CD4-positive, alpha-beta T cell treated with Interleukin-4 for 4 hours (primary cell): ENCODE measurements at regions not wholly inside any gene's neighbourhood (a gene's known extent, or its start where the extent isn't known, plus 50 kb on each side); places are given as distances from the start of the nearest gene placed in this dataset.

Source experiments
- DNase-seq: peaks from one replicate; pipeline ENCODE4 v3.0.0-alpha.2; 2020

DNA sequence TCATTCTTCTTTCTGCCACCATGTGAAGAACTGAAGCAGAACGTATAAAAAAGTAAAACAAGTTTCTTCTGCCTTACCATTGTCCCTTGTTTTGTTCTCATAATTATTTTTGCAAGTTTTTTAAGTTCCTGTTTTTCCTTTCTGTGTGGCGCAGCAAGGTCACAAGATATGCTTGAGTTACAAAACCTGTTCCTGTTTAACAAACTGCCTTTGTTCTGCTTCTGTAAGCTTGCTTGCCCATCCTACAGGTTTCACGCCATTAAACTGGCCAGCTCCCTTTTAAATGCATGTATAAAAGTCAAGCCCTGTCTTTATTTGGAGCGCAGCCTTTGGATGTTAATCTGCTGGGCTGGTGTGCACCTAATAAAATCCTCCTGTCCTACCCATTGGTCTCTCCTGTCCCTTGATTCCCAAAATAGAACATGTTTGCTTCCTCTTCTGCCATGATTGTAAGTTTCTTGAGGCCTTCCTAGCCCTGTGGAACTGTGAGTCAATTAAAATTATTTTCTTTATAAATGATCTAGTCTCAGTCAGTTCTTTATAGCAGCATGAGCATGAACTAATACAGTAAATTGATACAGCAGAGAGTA, 1115.4 kb downstream of the SLITRK1 start:
- DNase-seq, result no peak

DNA sequence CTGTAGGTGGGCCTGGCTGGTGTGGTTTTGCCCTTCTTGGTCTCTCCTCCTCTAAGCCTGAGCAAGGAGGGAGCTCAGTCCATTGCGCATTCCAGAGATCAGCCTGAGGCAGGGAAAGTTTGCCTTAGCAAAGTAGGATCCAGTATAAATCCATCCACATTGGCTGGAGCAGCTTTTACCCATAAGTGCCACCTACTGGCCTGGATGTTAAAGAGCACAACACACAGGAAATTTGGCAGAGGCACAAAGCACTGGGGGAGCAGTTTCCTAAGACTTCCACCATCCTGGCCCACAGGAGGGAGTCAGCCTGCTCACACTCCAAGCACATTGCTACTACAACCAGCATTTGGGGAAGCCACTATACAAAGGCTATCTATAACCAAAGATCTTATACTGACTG, 1124.2 kb downstream of the SLITRK1 start:
- DNase-seq, result no peak

DNA sequence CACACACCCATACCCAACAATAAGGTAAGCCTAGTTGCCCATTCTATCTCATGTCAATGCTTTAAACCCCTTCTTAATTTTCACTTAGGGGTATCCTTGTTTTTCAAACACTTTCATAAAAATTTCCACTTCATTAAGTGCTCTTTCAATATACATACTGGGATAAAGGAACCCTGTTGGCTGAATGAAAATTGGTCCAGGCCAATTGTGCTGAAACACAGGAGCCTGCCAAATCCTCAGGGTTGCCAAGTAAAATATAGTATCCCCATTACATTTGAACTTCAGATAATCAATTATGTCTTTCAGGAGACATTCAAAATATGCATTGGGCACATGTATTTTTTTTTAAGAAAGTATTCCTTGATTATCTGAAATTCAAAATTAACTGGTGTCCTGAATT, 1131.1 kb downstream of the SLITRK1 start:
- DNase-seq, result no peak

DNA sequence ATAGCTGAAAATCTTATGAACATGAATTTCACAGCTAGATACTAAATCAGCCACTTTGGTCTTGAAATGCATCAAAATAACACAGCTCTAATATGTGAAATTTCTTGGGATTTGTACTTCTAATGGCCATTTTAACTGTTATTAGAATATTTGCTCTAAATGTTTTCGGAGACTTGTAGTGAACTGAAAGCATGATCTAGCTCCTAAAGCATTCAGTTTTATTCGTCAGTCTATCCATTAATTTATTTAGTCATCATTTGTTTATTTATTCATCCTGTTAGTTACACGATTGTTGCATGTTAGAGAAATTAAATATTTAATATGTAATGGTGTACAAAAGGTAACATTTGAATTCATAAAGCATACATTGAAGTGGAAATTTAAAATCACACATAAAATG, 1132.7 kb downstream of the SLITRK1 start:
- DNase-seq, result no peak

DNA sequence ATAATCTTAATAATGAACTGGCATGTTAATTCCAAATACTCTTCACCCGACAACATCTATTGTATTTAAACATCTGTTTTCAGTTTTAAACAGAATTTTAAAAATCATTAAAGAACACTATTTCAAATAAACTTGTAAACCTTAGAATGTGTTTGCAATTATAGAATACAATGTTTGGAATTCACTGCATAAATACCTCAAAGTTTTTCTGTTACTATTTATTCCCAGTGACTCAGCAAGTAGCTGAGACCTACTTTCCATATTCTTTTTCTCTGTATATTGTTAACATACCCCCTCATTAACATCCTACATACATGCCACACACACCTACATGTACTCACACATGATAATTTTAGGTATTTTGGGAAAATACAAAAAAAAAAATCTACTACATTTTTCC, 1134.3 kb downstream of the SLITRK1 start:
- DNase-seq, result no peak

DNA sequence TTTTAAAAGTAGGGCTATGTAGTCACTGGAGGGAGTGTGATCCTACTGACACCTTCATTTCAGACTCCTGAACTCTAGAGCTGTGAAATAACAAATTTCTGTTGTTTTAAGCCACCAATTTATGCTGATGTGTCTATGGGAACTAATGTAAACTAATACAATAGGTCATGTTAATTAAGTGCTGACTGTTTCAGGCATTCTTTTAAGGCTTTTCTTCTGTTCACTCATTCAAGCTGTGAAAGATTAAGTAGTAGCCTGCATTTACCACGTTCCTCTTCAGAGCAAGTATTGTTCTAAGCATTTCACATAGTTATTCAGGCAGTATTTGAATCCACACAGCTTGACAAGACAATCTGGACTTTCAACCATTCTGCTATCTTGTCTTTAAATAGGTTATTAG, 1135.0 kb downstream of the SLITRK1 start:
- DNase-seq, result no peak

DNA sequence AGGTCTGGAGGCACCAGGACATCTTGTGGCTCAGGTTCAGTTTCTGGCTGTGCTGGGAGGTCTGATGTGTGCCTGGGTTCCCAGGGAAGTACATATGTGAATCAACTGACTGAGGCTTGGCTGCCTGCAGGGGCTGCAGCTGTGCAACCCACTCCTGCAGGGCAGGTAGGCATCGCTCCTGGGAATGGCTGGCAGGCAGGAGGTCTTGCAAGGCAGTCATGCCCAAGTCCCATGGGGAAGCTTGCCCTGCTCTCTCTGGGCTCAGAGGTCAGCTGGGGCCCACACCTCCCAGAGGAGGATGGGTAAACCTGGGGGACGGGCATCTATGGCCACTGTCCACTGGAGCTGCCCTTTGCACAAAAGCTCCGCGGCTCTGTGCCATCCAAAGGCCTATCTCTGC, 1141.8 kb downstream of the SLITRK1 start:
- DNase-seq, result no peak

DNA sequence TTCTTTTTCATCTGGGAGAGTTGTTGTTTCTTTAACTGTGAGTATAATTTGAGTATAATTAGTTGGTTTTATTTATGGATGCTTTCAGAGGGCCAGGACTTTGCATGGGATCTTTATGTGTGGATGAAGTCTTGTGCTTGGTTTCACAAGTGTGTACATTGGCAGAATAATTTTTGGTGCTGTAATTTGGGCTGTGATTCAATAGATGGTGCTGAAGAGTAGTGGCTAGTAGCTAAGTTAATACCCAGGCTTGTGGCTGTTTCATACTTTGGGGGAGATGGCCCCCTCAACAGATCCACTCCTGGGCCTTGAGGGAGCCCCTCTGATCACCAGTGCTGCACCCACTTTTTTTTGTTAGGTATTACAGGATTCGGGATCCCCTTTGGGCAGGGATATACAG, 1142.4 kb downstream of the SLITRK1 start:
- no peak for DNase-seq

DNA sequence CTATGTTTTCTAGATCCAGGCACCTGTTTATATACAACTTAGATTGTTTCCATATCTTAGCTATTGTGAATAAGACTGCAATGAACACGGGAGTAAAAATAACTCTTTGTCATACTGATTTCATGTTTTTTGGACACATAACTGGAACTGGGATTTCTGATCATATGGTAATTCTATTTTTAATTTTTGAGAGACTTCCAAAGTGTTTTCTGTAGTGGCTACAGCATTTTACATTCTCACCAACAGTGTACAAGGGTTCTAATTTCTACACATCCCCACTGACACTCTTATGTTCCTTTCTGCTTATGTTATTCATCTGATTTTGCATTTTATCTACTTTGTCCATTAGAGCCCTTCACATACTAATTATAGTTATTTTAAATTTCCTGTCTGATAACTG, 1152.9 kb downstream of the SLITRK1 start:
- no peak for DNase-seq

DNA sequence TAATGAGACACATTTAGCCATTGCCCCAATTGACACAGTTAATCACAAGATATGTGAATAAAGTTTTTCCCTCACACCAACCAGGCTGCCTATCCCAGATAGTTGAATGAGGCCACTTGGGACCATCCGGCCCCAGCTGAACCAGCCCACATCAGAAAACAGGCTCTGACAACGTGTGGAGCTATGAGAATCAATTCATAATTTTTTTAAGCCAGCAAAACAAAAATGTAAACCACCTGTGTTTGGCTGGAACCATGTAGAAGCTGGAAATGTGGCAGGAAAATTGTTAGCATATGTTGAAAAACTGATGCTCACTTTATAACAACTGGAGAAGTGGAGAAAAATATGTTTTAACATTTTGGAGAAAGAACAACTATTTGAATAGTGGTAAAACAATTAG, 1161.3 kb downstream of the SLITRK1 start:
- DNase-seq, result no peak

DNA sequence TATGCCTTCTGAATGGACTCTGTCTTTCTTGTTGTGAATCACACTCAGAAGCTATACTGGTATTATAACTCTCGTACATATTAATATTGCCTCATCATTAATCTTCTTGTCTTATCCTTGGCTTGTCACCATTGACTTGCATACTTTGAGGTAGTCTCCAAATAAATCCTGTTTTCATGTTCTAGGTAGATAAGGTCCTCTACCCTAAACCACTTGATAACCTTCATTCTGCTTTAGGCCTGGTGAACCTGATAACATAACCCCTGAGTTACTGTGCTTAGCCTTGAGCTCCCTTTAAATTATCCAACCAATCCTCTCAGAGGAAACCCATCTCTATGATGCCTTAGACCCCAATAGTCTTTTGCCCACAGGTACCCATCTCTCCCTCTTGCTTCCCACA, 1162.3 kb downstream of the SLITRK1 start:
- DNase-seq, result no peak

DNA sequence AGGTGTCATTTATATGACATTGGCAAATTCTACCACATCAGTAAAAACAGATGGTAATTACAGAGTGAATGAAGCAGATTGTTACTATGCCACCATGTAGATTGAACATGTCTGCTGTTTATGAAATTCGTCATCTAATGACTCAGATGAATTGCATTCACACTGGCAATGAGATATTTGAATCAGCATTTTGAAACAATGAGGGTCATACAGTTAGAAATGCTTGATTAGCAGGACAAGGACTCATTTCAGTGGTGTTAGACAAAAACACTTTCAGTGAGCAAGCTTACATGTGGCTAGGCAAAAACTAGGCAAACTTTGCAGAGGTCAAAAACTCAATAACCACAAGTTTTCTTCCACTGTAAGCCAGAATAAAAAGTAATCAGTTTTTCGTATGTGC, 1165.0 kb downstream of the SLITRK1 start:
- DNase-seq, result no peak

DNA sequence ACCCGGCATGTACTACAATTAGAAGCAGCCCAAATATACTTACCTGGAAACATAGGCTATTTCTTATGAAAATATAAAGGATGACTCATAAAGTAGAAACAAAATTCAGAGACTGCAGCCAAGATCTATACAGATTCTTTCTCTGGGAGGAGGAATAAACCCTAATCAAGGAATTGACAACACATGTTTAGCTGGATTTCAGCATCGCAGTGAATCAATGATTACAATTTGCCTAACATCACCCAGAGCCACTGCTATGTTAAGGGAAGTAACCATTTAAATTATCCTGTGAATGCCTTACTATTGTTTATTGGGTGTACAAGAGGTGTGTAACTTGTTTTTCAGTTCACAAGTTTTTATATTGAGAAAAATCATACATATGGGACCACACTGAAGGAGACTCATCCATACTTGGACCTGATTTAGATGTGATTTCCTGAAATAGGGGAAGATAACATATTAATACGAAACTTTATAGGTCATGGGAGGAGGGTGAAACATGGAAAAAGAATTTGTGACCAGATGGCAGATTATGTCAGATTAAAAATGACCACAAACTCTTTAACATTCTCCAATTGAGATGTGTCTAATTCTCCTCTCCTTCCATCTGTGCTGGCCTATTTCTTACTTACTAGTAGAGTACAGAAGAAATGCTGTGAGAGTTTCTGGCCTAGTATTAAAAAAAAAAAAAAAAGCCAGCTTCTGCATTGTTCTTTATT, 1168.4 kb downstream of the SLITRK1 start:
- DNase-seq, result no peak

DNA sequence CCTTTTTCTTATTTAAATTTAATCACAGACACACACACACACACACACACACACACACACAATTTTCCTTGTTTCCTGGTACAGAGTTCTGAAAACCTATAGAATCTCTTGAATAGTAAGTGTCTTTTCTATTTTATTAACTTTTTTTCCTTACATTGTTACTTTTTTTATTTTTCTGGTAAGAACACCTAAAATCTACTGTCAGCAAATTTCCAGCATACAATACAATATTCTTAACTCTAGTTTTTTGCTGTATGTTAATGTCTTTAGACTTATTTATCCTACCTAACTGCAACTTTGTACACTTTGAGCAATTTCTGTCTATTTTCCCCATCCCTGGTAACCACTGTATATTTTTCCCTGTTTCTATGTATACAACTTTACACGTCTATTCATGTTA, 1179.8 kb downstream of the SLITRK1 start:
- no peak for DNase-seq

DNA sequence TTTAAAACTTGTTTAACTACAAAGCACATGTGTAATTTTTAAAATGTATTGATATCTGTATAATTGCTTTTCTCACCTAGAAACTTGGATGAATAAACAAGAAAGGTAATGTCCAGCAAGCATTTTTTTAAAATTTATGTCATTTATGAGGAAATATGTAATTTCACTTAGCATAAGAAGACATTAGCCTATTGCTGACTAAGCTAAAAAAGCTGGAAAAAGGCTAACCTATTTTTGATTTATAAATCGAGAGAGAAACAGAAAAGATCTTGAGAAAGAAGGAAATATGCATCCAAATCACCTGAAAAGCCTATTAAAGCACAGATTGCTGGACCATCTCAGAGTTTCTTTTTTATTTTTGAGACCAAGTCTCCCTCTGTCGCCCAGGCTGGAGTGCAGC, 1181.3 kb downstream of the SLITRK1 start:
- DNase-seq, result no peak

DNA sequence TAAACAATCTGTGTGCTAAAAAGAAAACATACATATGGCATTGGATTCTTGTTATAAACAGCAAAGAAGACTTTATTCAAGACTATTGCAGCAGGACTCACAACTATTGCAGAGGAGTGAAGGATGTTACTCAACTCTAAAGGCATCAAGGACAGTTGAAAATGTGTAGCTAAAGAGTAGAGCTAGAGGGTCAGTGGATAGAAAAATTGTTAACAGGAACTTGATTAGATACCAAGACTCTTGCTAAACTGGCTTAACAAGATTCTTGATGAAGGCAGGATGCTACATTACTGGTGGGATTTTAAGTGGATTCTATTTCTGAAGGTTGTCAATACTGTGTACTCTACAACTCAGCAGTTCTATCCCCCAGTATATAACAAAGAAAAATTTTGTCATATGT, 1183.3 kb downstream of the SLITRK1 start:
- no peak for DNase-seq

DNA sequence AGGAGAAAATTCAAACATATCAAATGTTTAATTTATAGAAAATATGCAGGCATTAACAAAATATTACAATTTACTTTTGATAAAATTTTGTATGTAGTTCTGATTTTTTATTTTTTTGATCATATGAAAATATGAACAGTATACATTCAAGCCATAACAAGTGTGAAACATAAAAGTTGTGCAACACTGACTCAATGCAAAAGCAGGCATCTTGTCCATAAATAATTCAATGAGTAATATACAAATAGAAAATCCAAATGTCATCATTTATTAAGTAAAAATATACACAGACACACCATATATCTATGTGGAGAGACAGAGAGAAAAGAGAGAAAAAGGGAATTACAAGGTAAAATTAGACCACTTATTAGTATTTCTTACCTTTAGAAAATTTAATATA, 1183.9 kb downstream of the SLITRK1 start:
- no peak for DNase-seq

DNA sequence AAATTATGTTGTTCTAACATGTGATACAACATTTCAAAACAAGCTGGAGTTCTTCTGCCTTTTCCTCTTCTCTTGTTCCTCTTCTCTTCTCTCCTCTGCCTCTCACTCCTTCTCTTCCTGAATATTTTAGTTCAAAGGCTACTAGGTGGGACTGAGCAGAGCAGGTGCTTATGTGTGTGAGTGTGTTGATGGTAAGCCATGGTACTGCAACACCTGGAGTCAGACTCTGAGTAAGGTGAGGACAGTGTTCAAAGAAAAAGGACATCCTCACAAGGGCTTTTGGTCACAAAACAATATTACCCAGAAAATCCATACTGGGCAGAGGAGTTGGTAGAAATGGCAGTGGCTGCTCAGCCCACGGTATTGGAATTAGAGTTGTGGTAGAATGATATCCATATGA, 1188.7 kb downstream of the SLITRK1 start:
- no peak for DNase-seq

DNA sequence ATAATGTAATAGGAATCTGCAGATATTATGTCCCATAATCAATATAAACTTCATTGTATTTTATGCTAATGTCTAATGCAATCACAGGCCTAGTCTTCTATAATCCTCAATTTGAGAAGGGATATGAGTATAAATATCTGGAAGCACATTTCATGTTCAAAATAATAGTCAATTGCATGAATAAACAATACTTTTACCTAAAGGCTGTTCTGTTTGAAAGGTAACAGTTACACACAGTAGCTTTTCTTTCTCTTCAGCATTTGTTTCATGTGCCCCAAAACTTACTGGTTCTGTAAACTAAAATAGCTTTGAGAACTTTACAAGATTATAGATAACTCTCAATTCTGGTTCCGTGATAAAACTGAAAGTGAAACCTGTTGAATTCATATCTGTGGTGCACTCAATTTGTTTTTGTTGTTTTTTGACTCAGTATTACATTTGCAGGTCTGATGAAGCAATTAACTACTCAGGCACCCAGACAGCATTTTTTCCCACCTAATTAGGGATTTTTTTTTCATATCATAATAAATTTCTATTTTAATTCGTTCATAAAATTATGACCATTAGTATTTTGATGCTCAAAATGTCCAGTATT, 1193.8 kb downstream of the SLITRK1 start:
- DNase-seq, result peak; percentile 21

DNA sequence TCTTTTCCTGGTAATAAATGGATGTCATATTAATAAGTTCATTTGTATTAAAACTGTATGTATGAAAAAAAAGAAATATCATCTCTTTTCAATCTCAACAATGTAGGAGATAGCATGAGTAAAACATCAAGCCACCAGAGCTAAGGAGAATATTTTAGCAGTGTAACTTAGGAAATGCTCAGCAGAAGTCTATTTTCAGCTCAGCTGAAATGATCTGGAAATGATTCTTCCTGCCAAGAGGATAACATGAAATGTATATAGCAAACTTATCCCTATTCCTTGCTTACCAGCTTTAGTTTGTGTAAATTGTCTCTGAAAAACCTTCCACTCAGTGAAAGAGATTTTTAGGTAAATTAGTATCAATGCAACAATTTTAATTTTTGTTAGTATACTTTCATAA, 1194.4 kb downstream of the SLITRK1 start:
- no peak for DNase-seq

DNA sequence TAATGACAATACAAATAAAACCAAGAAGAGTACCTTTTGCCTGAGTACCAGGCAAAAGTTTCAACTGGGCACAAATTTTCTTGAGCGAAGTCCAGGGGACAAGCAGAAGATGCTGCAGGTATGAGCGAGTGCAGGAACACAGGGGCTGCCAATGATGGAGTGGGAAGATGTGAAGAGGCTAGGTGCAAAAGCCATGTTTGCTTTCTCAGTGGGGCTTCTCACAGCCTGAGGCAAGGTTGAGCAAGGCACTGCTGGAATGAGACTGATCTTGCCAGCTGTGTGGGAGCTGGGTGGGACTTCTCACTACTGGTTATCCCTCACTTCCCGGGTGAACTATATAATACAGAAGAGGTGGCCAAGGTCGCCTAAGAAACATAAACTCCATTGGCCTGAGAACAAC, 1200.7 kb downstream of the SLITRK1 start:
- no peak for DNase-seq

DNA sequence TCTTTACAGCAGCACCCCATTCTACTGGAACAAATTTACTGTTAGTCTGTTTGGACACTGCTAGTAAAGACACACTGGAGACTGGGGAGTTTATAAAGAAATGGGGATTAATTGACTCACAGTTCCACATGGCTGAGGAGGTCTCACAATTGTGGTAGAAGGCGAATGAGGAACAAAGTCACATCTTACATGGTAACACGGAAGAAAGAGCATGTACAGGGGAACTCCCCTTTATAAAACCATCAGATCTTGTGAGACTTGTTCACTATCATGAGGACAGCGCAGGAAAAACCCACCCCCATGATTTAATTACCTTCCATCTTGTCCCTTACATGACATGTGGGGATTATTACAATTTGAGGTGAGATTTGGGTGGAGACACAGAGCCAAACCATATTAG, 1204.2 kb downstream of the SLITRK1 start:
- no peak for DNase-seq

DNA sequence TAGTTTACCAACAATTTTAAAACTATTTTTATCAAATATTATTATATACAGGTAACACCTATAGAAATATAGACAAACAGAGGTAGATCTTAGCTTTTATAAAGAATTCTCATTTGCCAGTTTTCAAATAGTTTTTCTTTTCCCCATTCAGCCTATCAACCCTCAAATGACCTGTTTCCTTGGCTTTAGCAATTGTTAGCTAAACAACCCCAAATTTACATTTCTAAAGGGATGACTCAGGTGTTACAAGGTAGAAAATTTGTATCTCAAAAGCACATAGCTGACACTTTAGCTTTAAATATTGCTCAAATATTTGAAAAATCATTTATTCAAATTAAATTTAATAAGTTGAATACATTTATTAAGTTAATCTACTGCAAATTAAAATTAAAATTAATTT, 1207.2 kb downstream of the SLITRK1 start:
- DNase-seq, result no peak

DNA sequence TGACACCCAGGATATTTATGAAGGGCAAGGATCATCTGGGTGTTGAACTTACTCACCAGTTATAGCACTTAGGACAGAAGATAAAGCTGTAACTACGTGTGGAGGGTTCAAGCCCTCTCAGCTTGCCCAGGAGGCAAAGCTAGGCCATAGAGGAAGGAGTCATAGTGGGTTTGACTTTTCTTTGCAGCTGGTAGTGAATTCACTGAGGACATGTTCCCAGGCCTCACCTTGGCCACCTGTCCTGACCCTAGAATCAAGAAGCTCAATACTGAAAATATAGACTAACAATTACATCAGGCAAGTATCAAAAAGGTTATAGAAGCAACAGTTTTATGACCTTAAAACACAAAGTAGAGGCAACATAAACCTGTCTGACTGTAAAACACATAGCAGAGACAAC, 1207.7 kb downstream of the SLITRK1 start:
- DNase-seq, result no peak

DNA sequence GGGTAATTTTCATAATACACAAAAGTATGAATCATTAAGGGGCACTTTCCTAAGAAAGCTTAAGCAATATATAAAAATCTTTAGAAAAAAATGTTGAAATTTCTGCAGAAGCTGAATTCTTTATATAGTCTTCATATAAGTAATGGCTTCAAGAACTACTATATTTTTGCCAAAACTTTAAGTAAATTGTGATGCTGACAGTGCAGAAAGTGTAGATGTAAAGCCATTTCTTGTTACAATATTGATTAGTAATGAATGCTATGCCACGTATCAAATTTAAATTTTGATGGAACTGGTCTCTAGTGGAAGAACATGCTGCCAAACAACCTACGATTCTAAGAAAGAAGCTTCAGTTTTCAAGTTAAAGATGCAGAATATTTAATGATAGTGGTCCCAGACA, 1210.0 kb downstream of the SLITRK1 start:
- no peak for DNase-seq
